CD8-positive, alpha-beta memory T cell (primary cell): ENCODE measurements at regions not wholly inside any gene's neighbourhood (a gene's known extent, or its start where the extent isn't known, plus 50 kb on each side); places are given as distances from the start of the nearest gene placed in this dataset.

ENCODE experiments used
- CTCF ChIA-PET: fragments of 350-600 bp; sonication (Branson Sonifier 250); formaldehyde crosslinking; loops from one replicate; lab custom pipeline; 2021; ENCODE audit warnings: antibody characterized with exemption; lab: Charles Lee
- POLR2A ChIA-PET: fragments of 350-600 bp; sonication (Branson Sonifier 250); formaldehyde crosslinking; loops from one replicate; lab custom pipeline; 2021; ENCODE audit warnings: antibody characterized with exemption; lab: Charles Lee
- DNase-seq, 5 donors: peaks; one replicate each; pipeline versions ENCODE4 v3.0.0 to v3.0.0-alpha.2; 2020 to 2022; ENCODE audit warnings: mixed read lengths in 1 of 5
- H3K27ac ChIP-seq: one replicate; pipeline ENCODE4 v1.7.0; 2013; ENCODE audit warnings: low read depth, mild to moderate bottlenecking, low read length, moderate library complexity
- H3K27me3 ChIP-seq: 2 replicates; pipeline ENCODE4 v1.7.0; 2013; ENCODE audit warnings: low read length, mild to moderate bottlenecking; ENCODE audit not compliant: insufficient read depth, poor library complexity, severe bottlenecking
- H3K36me3 ChIP-seq: 2 replicates; pipeline ENCODE4 v1.7.0; 2013; ENCODE audit warnings: mild to moderate bottlenecking, low read length, moderate library complexity; ENCODE audit not compliant: insufficient read depth
- H3K4me1 ChIP-seq: 2 replicates; pipeline ENCODE4 v1.7.0; 2013; ENCODE audit warnings: mild to moderate bottlenecking, low read length, moderate library complexity; ENCODE audit not compliant: insufficient read depth
- H3K4me3 ChIP-seq: 2 replicates; pipeline ENCODE4 v1.7.0; 2013; ENCODE audit warnings: mild to moderate bottlenecking, low read length
- H3K9me3 ChIP-seq: 2 replicates; pipeline ENCODE4 v1.7.0; 2013; ENCODE audit warnings: mild to moderate bottlenecking, low read length
- H3K27ac Mint-ChIP-seq, 8 donors: one replicate each; pipeline ENCODE4 v1.8.0; 2020 to 2021; ENCODE audit warnings: mixed read lengths in 8 of 8, mild to moderate bottlenecking in 6 of 8, inconsistent platforms in 3 of 8, moderate library complexity in 3 of 8
- H3K27me3 Mint-ChIP-seq, 2 donors: one replicate each; pipeline ENCODE4 v1.8.0; 2020 to 2021; ENCODE audit warnings: mixed read lengths in 2 of 2, mild to moderate bottlenecking in 1 of 2, moderate library complexity in 1 of 2
- H3K36me3 Mint-ChIP-seq, 3 donors: one replicate each; pipeline ENCODE4 v1.8.0; 2020 to 2021; ENCODE audit warnings: mixed read lengths in 3 of 3, inconsistent platforms in 1 of 3, mild to moderate bottlenecking in 1 of 3
- H3K4me1 Mint-ChIP-seq, 3 donors: one replicate each; pipeline ENCODE4 v1.8.0; 2020 to 2021; ENCODE audit warnings: mixed read lengths in 3 of 3, inconsistent platforms in 1 of 3, mild to moderate bottlenecking in 1 of 3
- H3K4me3 Mint-ChIP-seq, 7 donors: one replicate each; pipeline ENCODE4 v1.8.0; 2020 to 2021; ENCODE audit warnings: mixed read lengths in 7 of 7, mild to moderate bottlenecking in 6 of 7, moderate library complexity in 4 of 7, inconsistent platforms in 2 of 7
- H3K9me3 Mint-ChIP-seq, 5 donors: one replicate each; pipeline ENCODE4 v1.8.0; 2020 to 2022; ENCODE audit warnings: mixed read lengths in 5 of 5, mild to moderate bottlenecking in 3 of 5, moderate library complexity in 2 of 5, inconsistent platforms in 1 of 5

DNA sequence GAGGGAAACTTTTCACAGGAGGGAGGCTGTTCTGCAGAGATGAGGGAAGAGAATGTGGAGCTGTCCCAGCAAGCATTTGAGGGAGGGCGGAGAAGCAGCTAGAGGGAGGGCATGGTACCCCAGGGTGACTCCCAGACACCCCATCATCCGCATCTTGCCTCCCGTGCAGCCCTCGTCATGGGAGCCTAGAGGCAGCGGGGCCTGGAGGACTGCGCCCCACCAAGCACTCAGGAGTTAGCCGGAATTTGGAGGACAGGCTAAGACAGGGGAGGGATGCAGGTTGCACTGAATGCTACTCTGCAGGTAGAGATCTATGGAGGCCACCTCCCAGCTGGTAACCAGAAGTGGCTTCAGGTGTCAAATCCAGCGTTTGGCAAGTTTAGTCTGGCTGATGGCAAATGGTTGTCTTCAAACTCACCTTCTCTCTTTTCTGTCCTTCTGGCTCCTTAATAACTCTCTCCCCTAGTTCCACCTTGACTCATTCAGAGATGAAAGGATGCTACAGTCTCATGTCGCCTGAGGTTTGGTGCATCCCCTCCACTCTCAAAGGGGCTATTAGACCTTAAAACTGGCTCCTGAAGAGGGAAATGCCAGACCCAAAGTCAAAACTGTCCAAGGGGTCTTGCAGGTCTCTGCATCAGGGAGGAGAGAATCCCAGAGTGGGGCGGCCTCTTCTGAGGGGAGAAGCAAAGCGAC, 155.9 kb upstream of the TLE3 start:
- Mint-ChIP-seq H3K36me3 (no peaks in the 10 kb centered on the region), H3K9me3 (no peaks in the 10 kb centered on the region), H3K4me1 (peaks cover 18 to 31% (median 20%) of the 10 kb centered on the region in 3 donors), H3K27me3 (peaks cover 0 to 1% of the 10 kb centered on the region in 2 donors), H3K4me3 (no peak overlapping the region), H3K27ac (peak overlapping the region in 2 of 8 donors; percentile 5 to 33)
- Histone ChIP-seq H3K9me3 (no peaks in the 10 kb centered on the region), H3K27ac (no peak overlapping the region), H3K4me1 (peaks cover 13% of the 10 kb centered on the region), H3K27me3 (no peaks in the 10 kb centered on the region), H3K36me3 (no peaks in the 10 kb centered on the region), H3K4me3 (no peak overlapping the region)
- DNase-seq: no peak
- ChIA-PET POLR2A (no interaction called here), CTCF (no interaction called here)

- Mint-ChIP-seq H3K4me3 (no peak overlapping the region), H3K4me1 (peaks cover 15 to 30% (median 16%) of the 10 kb centered on the region in 3 donors), H3K27ac (peak overlapping the region in 1 of 8 donors; percentile 52), H3K36me3 (no peaks in the 10 kb centered on the region), H3K27me3 (peaks cover 0 to 1% of the 10 kb centered on the region in 2 donors), H3K9me3 (no peaks in the 10 kb centered on the region)
- Histone ChIP-seq H3K4me3 (no peak overlapping the region), H3K27ac (no peak overlapping the region), H3K27me3 (no peaks in the 10 kb centered on the region), H3K4me1 (peaks cover 13% of the 10 kb centered on the region), H3K9me3 (no peaks in the 10 kb centered on the region), H3K36me3 (no peaks in the 10 kb centered on the region)
- ChIA-PET CTCF (no interaction called here), POLR2A (no interaction called here)
- DNase-seq: no peak
Measured at GRCh38 chr15:70252951-70253320, 155.2 kb upstream of the TLE3 start.

- no peaks in the 10 kb centered on the region for H3K27me3 ChIP-seq
- Mint-ChIP-seq H3K36me3 (no peaks in the 10 kb centered on the region), H3K4me3 (no peak overlapping the region), H3K4me1 (peaks cover 9 to 24% (median 10%) of the 10 kb centered on the region in 3 donors), H3K27me3 (peaks cover 0 to 1% of the 10 kb centered on the region in 2 donors), H3K9me3 (no peaks in the 10 kb centered on the region), H3K27ac (no peak overlapping the region)
- H3K27ac ChIP-seq: no peak overlapping the region
- H3K36me3 ChIP-seq: no peaks in the 10 kb centered on the region
- no peaks in the 10 kb centered on the region for H3K9me3 ChIP-seq
- no peak for DNase-seq
- no peak overlapping the region for H3K4me3 ChIP-seq
- peaks cover 12% of the 10 kb centered on the region for H3K4me1 ChIP-seq
- POLR2A ChIA-PET: no interaction called here
- CTCF ChIA-PET: interaction anchor here (0.6 to 1.1 kb wide), 2 partner anchors 16 to 24 kb away, joined by 3 read pairs; no protein-coding TSS in a partner anchor
Measured at GRCh38 chr15:70252056-70252950, 154.6 kb upstream of the TLE3 start.

DNA sequence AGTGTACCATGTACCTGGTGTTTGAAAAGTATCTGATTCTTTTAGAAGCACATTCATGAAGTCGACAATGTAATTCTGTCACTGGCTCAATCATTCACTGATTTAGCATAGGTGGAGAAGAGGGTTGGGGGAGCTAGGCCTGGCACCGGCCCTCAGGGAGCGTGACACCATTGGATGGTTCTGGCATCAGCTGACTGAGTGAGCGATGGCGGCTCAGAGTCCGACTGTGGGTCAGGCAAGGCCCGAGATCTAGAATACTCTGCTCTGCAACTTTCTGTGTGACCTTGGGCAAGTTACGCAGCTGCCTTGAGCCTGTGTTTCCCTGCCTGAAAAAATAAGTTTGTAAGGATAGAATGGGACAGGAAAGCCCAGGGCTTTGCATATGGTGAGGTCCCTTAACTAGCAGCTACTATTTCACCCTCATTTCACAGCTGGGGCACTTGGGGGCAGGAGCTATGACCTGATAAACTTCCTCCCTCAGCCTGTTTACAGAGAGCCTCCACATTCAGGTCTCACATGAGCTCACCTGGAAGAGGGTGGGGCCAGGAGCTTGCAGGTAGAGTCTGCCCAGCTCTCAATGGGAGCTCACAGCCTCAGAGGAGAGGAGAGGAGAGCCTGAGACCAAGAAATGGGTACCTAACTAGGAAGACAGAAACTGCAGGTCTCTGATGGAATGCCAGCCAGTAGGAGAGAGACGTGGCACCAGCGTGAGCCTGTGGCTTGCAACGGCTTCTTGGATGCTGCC, 153.7 kb upstream of the TLE3 start:
- Histone ChIP-seq H3K36me3 (no peaks in the 10 kb centered on the region), H3K4me1 (peaks cover 20% of the 10 kb centered on the region), H3K9me3 (no peaks in the 10 kb centered on the region), H3K27ac (no peak overlapping the region), H3K4me3 (no peak overlapping the region), H3K27me3 (no peaks in the 10 kb centered on the region)
- H3K4me3 Mint-ChIP-seq: no peak overlapping the region
- no peaks in the 10 kb centered on the region for H3K9me3 Mint-ChIP-seq
- CTCF ChIA-PET: interaction anchor here (1.1 kb wide), 1 partner anchor 17 kb away, joined by 3 read pairs; no protein-coding TSS in a partner anchor
- POLR2A ChIA-PET: no interaction called here
- H3K27ac Mint-ChIP-seq: peak overlapping the region in 1 of 8 donors; percentile 23
- H3K36me3 Mint-ChIP-seq: no peaks in the 10 kb centered on the region
- DNase-seq: no peak
- H3K4me1 Mint-ChIP-seq: peaks cover 8 to 23% (median 9%) of the 10 kb centered on the region in 3 donors
- H3K27me3 Mint-ChIP-seq: peaks cover 0 to 1% of the 10 kb centered on the region in 2 donors

GRCh38 chr15:70250208-70251201, 152.8 kb upstream of the TLE3 start:
- H3K9me3 ChIP-seq: no peaks in the 10 kb centered on the region
- Mint-ChIP-seq H3K27me3 (no peaks in the 10 kb centered on the region), H3K4me3 (no peak overlapping the region), H3K36me3 (no peaks in the 10 kb centered on the region), H3K9me3 (no peaks in the 10 kb centered on the region), H3K27ac (no peak overlapping the region), H3K4me1 (peaks cover 8 to 24% (median 11%) of the 10 kb centered on the region in 3 donors)
- H3K4me1 ChIP-seq: peaks cover 20% of the 10 kb centered on the region
- no peak for DNase-seq
- CTCF ChIA-PET: interaction anchor here (1.1 kb wide), 1 partner anchor 17 kb away, joined by 3 read pairs; no protein-coding TSS in a partner anchor
- POLR2A ChIA-PET: no interaction called here
- H3K27me3 ChIP-seq: no peaks in the 10 kb centered on the region
- H3K36me3 ChIP-seq: no peaks in the 10 kb centered on the region
- H3K4me3 ChIP-seq: no peak overlapping the region
- H3K27ac ChIP-seq: no peak overlapping the region

GRCh38 chr15:70249616-70250015, 151.9 kb upstream of the TLE3 start:
- H3K27ac Mint-ChIP-seq: no peak overlapping the region
- H3K4me1 ChIP-seq: peaks cover 20% of the 10 kb centered on the region
- no peak overlapping the region for H3K27ac ChIP-seq
- no peaks in the 10 kb centered on the region for H3K9me3 Mint-ChIP-seq
- no peaks in the 10 kb centered on the region for H3K9me3 ChIP-seq
- H3K27me3 ChIP-seq: no peaks in the 10 kb centered on the region
- ChIA-PET CTCF (no interaction called here), POLR2A (no interaction called here)
- DNase-seq: no peak
- no peaks in the 10 kb centered on the region for H3K27me3 Mint-ChIP-seq
- no peak overlapping the region for H3K4me3 Mint-ChIP-seq
- no peaks in the 10 kb centered on the region for H3K36me3 Mint-ChIP-seq
- no peaks in the 10 kb centered on the region for H3K36me3 ChIP-seq
- peaks cover 8 to 26% (median 14%) of the 10 kb centered on the region in 3 donors for H3K4me1 Mint-ChIP-seq
- no peak overlapping the region for H3K4me3 ChIP-seq
